Osteoblast (primary cell): ENCODE measurements at regions not wholly inside any gene's neighbourhood (a gene's known extent, or its start where the extent isn't known, plus 50 kb on each side); places are given as distances from the start of the nearest gene placed in this dataset.

Experiments
- DNase-seq: peaks from one replicate; pipeline ENCODE4 v3.0.0; 2011; ENCODE audit warnings: low spot score, mixed read lengths; ENCODE audit not compliant: insufficient read length; ENCODE audit errors: missing footprints
- H2AFZ ChIP-seq: 2 replicates; pipeline ENCODE4 v1.6.0; 2011; ENCODE audit warnings: mild to moderate bottlenecking, low read length
- H3K27ac ChIP-seq: 2 replicates; pipeline ENCODE4 v1.5.1; 2011; ENCODE audit warnings: mild to moderate bottlenecking, low read depth, low read length, moderate library complexity
- H3K27me3 ChIP-seq: 2 replicates; pipeline ENCODE4 v1.6.0; 2012; ENCODE audit warnings: mild to moderate bottlenecking, control low read depth, inconsistent platforms, low read length, moderate library complexity; ENCODE audit not compliant: insufficient read depth
- H3K36me3 ChIP-seq: 2 replicates; pipeline ENCODE4 v1.5.1; 2011; ENCODE audit warnings: mild to moderate bottlenecking, low read length, control low read depth, moderate library complexity; ENCODE audit not compliant: insufficient read depth
- H3K4me1 ChIP-seq: 2 replicates; pipeline ENCODE4 v1.5.1; 2011; ENCODE audit warnings: mild to moderate bottlenecking, low read length, control low read depth, moderate library complexity; ENCODE audit not compliant: insufficient read depth
- H3K4me2 ChIP-seq: 2 replicates; pipeline ENCODE4 v1.6.0; 2011; ENCODE audit warnings: mild to moderate bottlenecking, low read length; ENCODE audit not compliant: insufficient read depth
- H3K4me3 ChIP-seq: fragments of 200-600 bp; sonication (generic); 3 replicates; pipeline ENCODE4 v1.5.1; 2012; ENCODE audit warnings: mild to moderate bottlenecking, low read length, inconsistent platforms; ENCODE audit not compliant: insufficient read depth
- H3K79me2 ChIP-seq: 2 replicates; pipeline ENCODE4 v1.6.0; 2012; ENCODE audit warnings: mild to moderate bottlenecking, low read length, control low read depth, inconsistent platforms; ENCODE audit not compliant: insufficient read depth
- H3K9me3 ChIP-seq: 2 replicates; pipeline ENCODE4 v1.5.1; 2011; ENCODE audit warnings: low read depth, low read length, control low read depth
- H4K20me1 ChIP-seq: 2 replicates; pipeline ENCODE4 v1.6.0; 2012; ENCODE audit warnings: mild to moderate bottlenecking, low read length, control low read depth; ENCODE audit not compliant: insufficient read depth
- CTCF ChIP-seq: IDR thresholded peaks from 2 replicates; pipeline ENCODE4 v1.5.1; 2011; ENCODE audit warnings: mild to moderate bottlenecking, low read depth, low read length, moderate library complexity; ENCODE audit errors: extremely low read depth

- no peak overlapping the region for H3K4me3 ChIP-seq
- no peak for DNase-seq
- no peaks in the 10 kb centered on the region for H3K36me3 ChIP-seq
- no peaks in the 10 kb centered on the region for H3K79me2 ChIP-seq
- H2AFZ ChIP-seq = no peak overlapping the region
- peaks cover 54% of the 10 kb centered on the region for H3K27me3 ChIP-seq
- no peaks in the 10 kb centered on the region for H3K9me3 ChIP-seq
- no peaks in the 10 kb centered on the region for H3K4me1 ChIP-seq
- no peak for TF ChIP-seq CTCF
- H3K27ac ChIP-seq = no peak overlapping the region
- H3K4me2 ChIP-seq = no peak overlapping the region
- no peaks in the 10 kb centered on the region for H4K20me1 ChIP-seq
These were observed 75.0 kb upstream of the NEURL1B start for GRCh38 chr5:172565931-172566665.

- Histone ChIP-seq H3K27me3 (peaks cover 50% of the 10 kb centered on the region), H4K20me1 (no peaks in the 10 kb centered on the region), H3K4me3 (no peak overlapping the region), H2AFZ (no peak overlapping the region), H3K9me3 (no peaks in the 10 kb centered on the region), H3K4me2 (no peak overlapping the region), H3K79me2 (no peaks in the 10 kb centered on the region), H3K27ac (no peak overlapping the region), H3K36me3 (no peaks in the 10 kb centered on the region), H3K4me1 (no peaks in the 10 kb centered on the region)
- DNase-seq = no peak
- TF ChIP-seq CTCF = no peak
These were observed 75.6 kb upstream of the NEURL1B start for GRCh38 chr5:172565455-172565854.

- Histone ChIP-seq H3K79me2 (no peaks in the 10 kb centered on the region), H3K36me3 (no peaks in the 10 kb centered on the region), H3K4me2 (no peak overlapping the region), H3K9me3 (no peaks in the 10 kb centered on the region), H2AFZ (no peak overlapping the region), H3K4me1 (no peaks in the 10 kb centered on the region), H4K20me1 (no peaks in the 10 kb centered on the region), H3K27me3 (peaks cover 44% of the 10 kb centered on the region), H3K27ac (no peak overlapping the region), H3K4me3 (no peak overlapping the region)
- TF ChIP-seq CTCF = no peak
- no peak for DNase-seq
These were observed 76.2 kb upstream of the NEURL1B start for GRCh38 chr5:172564883-172565282.

GRCh38 chr5:172564188-172564587 is 76.9 kb upstream of the NEURL1B start:
- DNase-seq = no peak
- no peak overlapping the region for H2AFZ ChIP-seq
- no peaks in the 10 kb centered on the region for H4K20me1 ChIP-seq
- no peaks in the 10 kb centered on the region for H3K9me3 ChIP-seq
- H3K27ac ChIP-seq = no peak overlapping the region
- H3K27me3 ChIP-seq = peaks cover 41% of the 10 kb centered on the region
- no peak overlapping the region for H3K4me2 ChIP-seq
- no peak for TF ChIP-seq CTCF
- H3K79me2 ChIP-seq = no peaks in the 10 kb centered on the region
- H3K4me1 ChIP-seq = peaks cover 5% of the 10 kb centered on the region
- no peaks in the 10 kb centered on the region for H3K36me3 ChIP-seq
- H3K4me3 ChIP-seq = no peak overlapping the region
